OCI-LY7 (cell line): ENCODE measurements at regions not wholly inside any gene's neighbourhood (a gene's known extent, or its start where the extent isn't known, plus 50 kb on each side); places are given as distances from the start of the nearest gene placed in this dataset.

Experiments
- BruUV-seq: library from RNA; stranded (reverse); fragments of 400-500 nt; replicated peaks from 2 replicates; lab custom pipeline; 2021; lab: Mats Ljungman, UMichigan
- CTCF ChIA-PET: fragments of 300-600 bp; sonication (Branson Sonifier 250); formaldehyde crosslinking; loops from one replicate; lab custom pipeline; 2022; ENCODE audit warnings: antibody characterized with exemption; ENCODE audit not compliant: unreplicated experiment; lab: Charles Lee
- POLR2A ChIA-PET: fragments of 300-600 bp; sonication (Branson Sonifier 250); formaldehyde crosslinking; loops from one replicate; lab custom pipeline; 2022; ENCODE audit warnings: antibody characterized with exemption; lab: Charles Lee
- DNase-seq: peaks from one replicate; pipeline ENCODE4 v3.0.0-alpha.2; 2015; ENCODE audit warnings: low spot score
- H2AFZ ChIP-seq: fragments of 200-600 bp; sonication (generic), shearing (Covaris generic); 2 replicates; pipeline ENCODE4 v1.6.1; 2014; ENCODE audit warnings: mild to moderate bottlenecking, antibody characterized with exemption, low read length, moderate library complexity
- H3K27ac ChIP-seq: fragments of 200-600 bp; sonication (generic); 2 replicates; pipeline ENCODE4 v1.5.1; 2014; ENCODE audit warnings: mixed run types, low read depth, mild to moderate bottlenecking, moderate library complexity, low read length, inconsistent platforms; ENCODE audit not compliant: poor library complexity, severe bottlenecking
- H3K36me3 ChIP-seq: fragments of 200-600 bp; sonication (generic); 2 replicates; pipeline ENCODE4 v1.6.1; 2014; ENCODE audit warnings: mild to moderate bottlenecking, antibody characterized with exemption, low read length, moderate library complexity, mixed read lengths; ENCODE audit not compliant: insufficient read depth
- H3K4me1 ChIP-seq: fragments of 200-600 bp; sonication (generic); 2 replicates; pipeline ENCODE4 v1.5.1; 2014; ENCODE audit warnings: mild to moderate bottlenecking, low read length; ENCODE audit not compliant: insufficient read depth, poor library complexity, severe bottlenecking
- H3K4me2 ChIP-seq: fragments of 200-600 bp; sonication (generic); 2 replicates; pipeline ENCODE4 v1.6.1; 2014; ENCODE audit warnings: mild to moderate bottlenecking, low read length
- H3K4me3 ChIP-seq: fragments of 200-600 bp; sonication (generic); 2 replicates; pipeline ENCODE4 v1.5.1; 2014; ENCODE audit warnings: mild to moderate bottlenecking, low read depth, low read length; ENCODE audit not compliant: poor library complexity, severe bottlenecking
- H3K79me2 ChIP-seq: fragments of 200-600 bp; sonication (generic); 2 replicates; pipeline ENCODE4 v1.6.1; 2016; ENCODE audit warnings: low read depth, mild to moderate bottlenecking, low read length, moderate library complexity, mixed read lengths; ENCODE audit not compliant: insufficient read depth
- H3K9me2 ChIP-seq: fragments of 200-600 bp; sonication (generic); 2 replicates; pipeline ENCODE4 v1.6.1; 2016; ENCODE audit warnings: mild to moderate bottlenecking, low read length, mixed read lengths; ENCODE audit not compliant: insufficient read depth
- H3K9me3 ChIP-seq: fragments of 200-600 bp; sonication (generic); 2 replicates; pipeline ENCODE4 v1.6.1; 2014; ENCODE audit warnings: mild to moderate bottlenecking, mixed run types, low read length, mixed read lengths
- H4K20me1 ChIP-seq: fragments of 200-600 bp; sonication (generic); 2 replicates; pipeline ENCODE4 v1.6.1; 2014; ENCODE audit warnings: mild to moderate bottlenecking, antibody characterized with exemption, low read length, moderate library complexity, mixed read lengths; ENCODE audit not compliant: insufficient read depth
- EZH2phosphoT487 ChIP-seq: fragments of 200-600 bp; sonication (generic); IDR thresholded peaks from 2 replicates; pipeline ENCODE4 v1.6.1; 2018; ENCODE audit warnings: low read depth, borderline replicate concordance, mild to moderate bottlenecking, mixed run types, antibody characterized with exemption, low read length, moderate library complexity, mixed read lengths
- intact Hi-C: fragments of 100-400 bp; cut with micrococcal nuclease; formaldehyde crosslinking; loops from one replicate; pipeline ENCODE4 v1.10.0; 2022; ENCODE audit not compliant: unreplicated experiment
- TF ChIP-seq, protein P1 (sequence below): fragments of 200-600 bp; sonication (generic); conservative IDR thresholded peaks from 2 replicates; pipeline ENCODE4 v1.5.1; 2014; ENCODE audit warnings: mild to moderate bottlenecking, antibody characterized with exemption, low read length, moderate library complexity, mixed read lengths

DNA sequence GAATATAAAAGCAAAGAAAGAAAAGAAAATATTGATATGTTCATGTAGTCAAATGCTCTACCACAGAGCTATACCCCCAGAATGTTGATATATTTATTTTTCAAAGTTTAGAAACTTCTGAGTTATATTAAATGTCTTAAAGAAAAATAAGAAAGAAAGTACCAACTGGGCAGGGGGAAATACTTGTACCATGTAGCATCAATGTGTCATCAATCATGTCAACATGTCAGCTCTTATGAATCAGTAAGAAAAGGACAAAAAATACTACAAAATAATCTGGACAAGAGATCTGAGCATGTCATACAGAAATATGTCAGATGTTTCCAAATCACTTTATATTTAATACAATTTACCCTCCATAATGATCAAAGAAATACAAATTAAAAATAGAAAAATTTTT is 595.1 kb upstream of the ATP2B1 start:
- no peaks in the 10 kb centered on the region for H3K4me1 ChIP-seq
- TF ChIP-seq EZH2phosphoT487 = no peak
- TF ChIP-seq, protein P1, sequence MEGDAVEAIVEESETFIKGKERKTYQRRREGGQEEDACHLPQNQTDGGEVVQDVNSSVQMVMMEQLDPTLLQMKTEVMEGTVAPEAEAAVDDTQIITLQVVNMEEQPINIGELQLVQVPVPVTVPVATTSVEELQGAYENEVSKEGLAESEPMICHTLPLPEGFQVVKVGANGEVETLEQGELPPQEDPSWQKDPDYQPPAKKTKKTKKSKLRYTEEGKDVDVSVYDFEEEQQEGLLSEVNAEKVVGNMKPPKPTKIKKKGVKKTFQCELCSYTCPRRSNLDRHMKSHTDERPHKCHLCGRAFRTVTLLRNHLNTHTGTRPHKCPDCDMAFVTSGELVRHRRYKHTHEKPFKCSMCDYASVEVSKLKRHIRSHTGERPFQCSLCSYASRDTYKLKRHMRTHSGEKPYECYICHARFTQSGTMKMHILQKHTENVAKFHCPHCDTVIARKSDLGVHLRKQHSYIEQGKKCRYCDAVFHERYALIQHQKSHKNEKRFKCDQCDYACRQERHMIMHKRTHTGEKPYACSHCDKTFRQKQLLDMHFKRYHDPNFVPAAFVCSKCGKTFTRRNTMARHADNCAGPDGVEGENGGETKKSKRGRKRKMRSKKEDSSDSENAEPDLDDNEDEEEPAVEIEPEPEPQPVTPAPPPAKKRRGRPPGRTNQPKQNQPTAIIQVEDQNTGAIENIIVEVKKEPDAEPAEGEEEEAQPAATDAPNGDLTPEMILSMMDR = no peak
- H3K9me3 ChIP-seq = no peaks in the 10 kb centered on the region
- no peak overlapping the region for H2AFZ ChIP-seq
- no peaks in the 10 kb centered on the region for H3K36me3 ChIP-seq
- no peak overlapping the region for H3K4me2 ChIP-seq
- no peaks in the 10 kb centered on the region for H3K9me2 ChIP-seq
- intact Hi-C loops = no loop called here
- H4K20me1 ChIP-seq = 0 out of 2 replicates have a peak, but pooled peaks cover 4% of the 10 kb centered on the region
- no TSS peak for BruUV-seq
- CTCF ChIA-PET = no interaction called here
- no peak for DNase-seq
- no peak overlapping the region for H3K4me3 ChIP-seq
- POLR2A ChIA-PET = no interaction called here
- H3K27ac ChIP-seq = no peak overlapping the region
- H3K79me2 ChIP-seq = no peaks in the 10 kb centered on the region

- CTCF ChIA-PET = no interaction called here
Observed at GRCh38 chr12:90301561-90302133, 593.0 kb upstream of the ATP2B1 start.

DNA sequence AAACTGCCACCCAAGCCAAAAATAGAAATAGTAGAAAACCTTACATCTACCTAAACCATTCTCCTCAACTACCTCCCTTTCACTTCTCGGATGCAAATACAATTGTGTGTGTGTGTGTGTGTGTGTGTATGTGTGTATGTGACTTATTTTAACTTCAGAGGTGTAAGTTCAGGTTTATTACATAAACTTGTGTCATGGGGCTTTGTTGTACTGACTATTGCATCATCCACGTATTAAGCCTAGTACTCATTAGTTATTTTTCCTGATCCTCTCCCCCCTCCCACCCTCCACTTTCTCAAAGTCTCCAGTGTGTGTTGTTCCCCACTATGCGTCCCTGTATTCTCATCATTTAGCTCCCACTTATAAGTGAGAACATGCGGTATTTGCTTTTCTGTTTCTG is 592.5 kb upstream of the ATP2B1 start:
- H3K36me3 ChIP-seq = no peaks in the 10 kb centered on the region
- BruUV-seq = no TSS peak
- H3K27ac ChIP-seq = no peak overlapping the region
- H3K9me2 ChIP-seq = no peaks in the 10 kb centered on the region
- H3K4me2 ChIP-seq = no peak overlapping the region
- DNase-seq = no peak
- intact Hi-C loops = no loop called here
- H3K4me1 ChIP-seq = no peaks in the 10 kb centered on the region
- no peak overlapping the region for H2AFZ ChIP-seq
- 0 out of 2 replicates have a peak, but pooled peaks cover under 1% of the 10 kb centered on the region for H4K20me1 ChIP-seq
- H3K9me3 ChIP-seq = no peaks in the 10 kb centered on the region
- no peak overlapping the region for H3K4me3 ChIP-seq
- ChIA-PET POLR2A (interaction anchor here (0.6 to 0.9 kb wide), 6 partner anchors 49 to 676 kb away, joined by 3 to 4 read pairs (median 3); no protein-coding TSS in a partner anchor), CTCF (no interaction called here)
- TF ChIP-seq EZH2phosphoT487 = no peak
- TF ChIP-seq, protein P1 = no peak
- no peaks in the 10 kb centered on the region for H3K79me2 ChIP-seq

More at GRCh38 chr12:90301561-90302133, 593.0 kb upstream of the ATP2B1 start:
- Histone ChIP-seq H3K9me3 (no peaks in the 10 kb centered on the region), H3K4me2 (no peak overlapping the region), H3K9me2 (no peaks in the 10 kb centered on the region), H3K27ac (no peak overlapping the region), H3K4me1 (no peaks in the 10 kb centered on the region), H2AFZ (no peak overlapping the region), H3K36me3 (no peaks in the 10 kb centered on the region), H3K79me2 (no peaks in the 10 kb centered on the region), H3K4me3 (no peak overlapping the region), H4K20me1 (0 out of 2 replicates have a peak, but pooled peaks cover 4% of the 10 kb centered on the region)
- no peak for DNase-seq
- BruUV-seq = no TSS peak
- POLR2A ChIA-PET = interaction anchor here (0.6 to 0.9 kb wide), 5 partner anchors 48 to 677 kb away, joined by 3 to 4 read pairs (median 3); no protein-coding TSS in a partner anchor
- TF ChIP-seq EZH2phosphoT487 = no peak
- TF ChIP-seq, protein P1 = no peak
- intact Hi-C loops = no loop called here
